GM23338 (cell line): ENCODE measurements at regions not wholly inside any gene's neighbourhood (a gene's known extent, or its start where the extent isn't known, plus 50 kb on each side); places are given as distances from the start of the nearest gene placed in this dataset.

Experiments used
- ATAC-seq: fragments of 200-7000 bp; cut with Tn5 transposase; 3 replicates; pipeline ENCODE4 v1.9.1; 2020
- DNase-seq: peaks from one replicate; pipeline ENCODE4 v3.0.0-alpha.2; 2015; ENCODE audit warnings: low spot score
- H2AFZ ChIP-seq: fragments of 200-600 bp; sonication (generic); 2 replicates; pipeline ENCODE4 v1.8.0; 2016; ENCODE audit warnings: antibody characterized with exemption, mild to moderate bottlenecking, moderate library complexity
- H3F3A ChIP-seq: fragments of 200-600 bp; sonication (generic); replicated peaks from 2 replicates; pipeline ENCODE4 v1.8.0; 2017; ENCODE audit warnings: antibody characterized with exemption, mixed run types, low read depth
- H3K27ac ChIP-seq: fragments of 200-600 bp; sonication (generic); 2 replicates; pipeline ENCODE4 v1.6.1; 2016; ENCODE audit warnings: low read depth
- H3K27me3 ChIP-seq: fragments of 200-600 bp; sonication (generic); 2 replicates; pipeline ENCODE4 v1.8.0; 2016; ENCODE audit warnings: mild to moderate bottlenecking, mixed run types, moderate library complexity; ENCODE audit not compliant: insufficient read depth
- H3K36me3 ChIP-seq: fragments of 200-600 bp; sonication (generic); 2 replicates; pipeline ENCODE4 v1.8.0; 2016; ENCODE audit warnings: mild to moderate bottlenecking; ENCODE audit not compliant: insufficient read depth
- H3K4me1 ChIP-seq: fragments of 200-600 bp; sonication (generic); 2 replicates; pipeline ENCODE4 v1.8.0; 2016; ENCODE audit warnings: mild to moderate bottlenecking, moderate library complexity; ENCODE audit not compliant: insufficient read depth
- H3K4me2 ChIP-seq: fragments of 200-600 bp; sonication (generic); 2 replicates; pipeline ENCODE4 v1.7.1; 2017; ENCODE audit warnings: mixed run types
- H3K4me3 ChIP-seq: fragments of 200-600 bp; sonication (generic); 2 replicates; pipeline ENCODE4 v1.6.1; 2016; ENCODE audit warnings: mixed run types
- H3K79me2 ChIP-seq: fragments of 200-600 bp; sonication (generic); replicated peaks from 2 replicates; pipeline ENCODE4 v1.8.0; 2017; ENCODE audit warnings: mild to moderate bottlenecking; ENCODE audit not compliant: insufficient read depth
- H3K9me2 ChIP-seq: fragments of 200-600 bp; sonication (generic); 2 replicates; pipeline ENCODE4 v1.8.0; 2017; ENCODE audit not compliant: insufficient read depth
- H4K20me1 ChIP-seq: fragments of 200-600 bp; sonication (generic); replicated peaks from 2 replicates; pipeline ENCODE4 v1.8.0; 2017; ENCODE audit warnings: mild to moderate bottlenecking; ENCODE audit not compliant: insufficient read depth
- H3K27ac Mint-ChIP-seq: 2 replicates; pipeline ENCODE4 v1.8.0; 2020; ENCODE audit warnings: inconsistent platforms, mild to moderate bottlenecking, moderate library complexity, mixed read lengths
- H3K27me3 Mint-ChIP-seq: 3 replicates; pipeline ENCODE4 v1.8.0; 2022; ENCODE audit warnings: low read depth, mild to moderate bottlenecking, moderate library complexity, mixed read lengths, inconsistent platforms; ENCODE audit not compliant: insufficient read depth, poor library complexity
- H3K36me3 Mint-ChIP-seq: 3 replicates; pipeline ENCODE4 v1.8.0; 2021; ENCODE audit warnings: low read depth, mild to moderate bottlenecking, inconsistent platforms, moderate library complexity, mixed read lengths
- H3K4me1 Mint-ChIP-seq: 3 replicates; pipeline ENCODE4 v1.8.0; 2020; ENCODE audit warnings: mild to moderate bottlenecking, inconsistent platforms, mixed read lengths
- H3K4me3 Mint-ChIP-seq: 3 replicates; pipeline ENCODE4 v1.8.0; 2021; ENCODE audit warnings: moderate library complexity, mild to moderate bottlenecking, inconsistent platforms, mixed read lengths
- H3K9me3 Mint-ChIP-seq: 3 replicates; pipeline ENCODE4 v1.8.0; 2020; ENCODE audit warnings: moderate library complexity, mild to moderate bottlenecking, inconsistent platforms, mixed read lengths
- CREB1 ChIP-seq: fragments of 250-450 bp; sonication (Bioruptor Pico); IDR thresholded peaks from 2 replicates; pipeline ENCODE4 v1.5.0; 2020; ENCODE audit warnings: low read depth, mild to moderate bottlenecking, moderate library complexity
- CTCF ChIP-seq, 2 experiments: fragments of 200-600 bp in 1 of 2; sonication (generic) in 1 of 2; conservative IDR thresholded peaks; 2 replicates each; pipeline versions ENCODE4 v1.5.1 to v1.6.1; 2016 to 2017; ENCODE audit warnings: antibody characterized with exemption in 2 of 2, low read depth in 2 of 2, mild to moderate bottlenecking in 2 of 2, moderate library complexity in 1 of 2
- EZH2 ChIP-seq: fragments of 200-600 bp; sonication (generic); IDR thresholded peaks from one replicate; pipeline ENCODE4 v1.8.0; 2017; ENCODE audit warnings: antibody characterized with exemption, mild to moderate bottlenecking, low read depth; ENCODE audit not compliant: unreplicated experiment
- EZH2phosphoT487 ChIP-seq: fragments of 200-600 bp; sonication (generic); IDR thresholded peaks from one replicate; pipeline ENCODE4 v1.8.1; 2018; ENCODE audit warnings: antibody characterized with exemption; ENCODE audit not compliant: unreplicated experiment
- JUNB ChIP-seq: IDR thresholded peaks from one replicate; pipeline ENCODE4 v1.6.1; 2016; ENCODE audit warnings: antibody characterized with exemption; ENCODE audit not compliant: unreplicated experiment
- NANOG ChIP-seq: IDR thresholded peaks from 2 replicates; pipeline ENCODE4 v1.6.1; 2016; ENCODE audit warnings: antibody characterized with exemption, borderline replicate concordance
- POLR2AphosphoS5 ChIP-seq: IDR thresholded peaks from 2 replicates; pipeline ENCODE4 v1.6.1; 2016; ENCODE audit warnings: antibody characterized with exemption, low read depth
- REST ChIP-seq: IDR thresholded peaks from one replicate; pipeline ENCODE4 v1.6.1; 2018; ENCODE audit warnings: antibody characterized with exemption; ENCODE audit not compliant: unreplicated experiment

GRCh38 chr5:60334281-60334713 lies 365.7 kb downstream of the DEPDC1B start (continued):
- no peak for TF ChIP-seq CTCF (conservative IDR thresholded peaks at IDR 0.05; ENCODE audit: low read depth in 2 of 2)
- no peak for TF ChIP-seq POLR2AphosphoS5
- no peak for TF ChIP-seq CREB1 (CRISPR knock-in tag)
- no peak for TF ChIP-seq NANOG
- TF ChIP-seq JUNB: no peak
- TF ChIP-seq EZH2: no peak
- TF ChIP-seq EZH2phosphoT487: no peak
- no peak for TF ChIP-seq REST

- Histone ChIP-seq H3K4me3 (no peak overlapping the region), H3K4me2 (no peak overlapping the region), H3K4me1 (no peaks in the 10 kb centered on the region), H3K27ac (no peak overlapping the region), H3K79me2 (no peaks in the 10 kb centered on the region), H3K9me2 (no peaks in the 10 kb centered on the region; the same call in 1 of the 2 replicates), H3F3A (no peaks in the 10 kb centered on the region), H2AFZ (no peak overlapping the region), H4K20me1 (no peaks in the 10 kb centered on the region), H3K36me3 (no peaks in the 10 kb centered on the region), H3K27me3 (no peaks in the 10 kb centered on the region)
- no peak overlapping the region for H3K27ac Mint-ChIP-seq
- H3K27me3 Mint-ChIP-seq: no peaks in the 10 kb centered on the region
- no peak overlapping the region for H3K4me3 Mint-ChIP-seq
- H3K4me1 Mint-ChIP-seq: peaks cover 4% of the 10 kb centered on the region; the same call in 2 of the 3 replicates
- H3K9me3 Mint-ChIP-seq: no peaks in the 10 kb centered on the region
- TF ChIP-seq POLR2AphosphoS5 (no peak), EZH2 (no peak)
- no peak for DNase-seq
- no peaks in the 10 kb centered on the region; the same call in 2 of the 3 replicates for H3K36me3 Mint-ChIP-seq
- no peak for ATAC-seq
Measured at GRCh38 chr5:60333005-60333571, 366.9 kb downstream of the DEPDC1B start.
